GM23338 (cell line): ENCODE measurements at regions not wholly inside any gene's neighbourhood (a gene's known extent, or its start where the extent isn't known, plus 50 kb on each side); places are given as distances from the start of the nearest gene placed in this dataset.

Source experiments
- ATAC-seq: fragments of 200-7000 bp; cut with Tn5 transposase; 3 replicates; pipeline ENCODE4 v1.9.1; 2020
- DNase-seq: peaks from one replicate; pipeline ENCODE4 v3.0.0-alpha.2; 2015; ENCODE audit warnings: low spot score
- H2AFZ ChIP-seq: fragments of 200-600 bp; sonication (generic); 2 replicates; pipeline ENCODE4 v1.8.0; 2016; ENCODE audit warnings: antibody characterized with exemption, mild to moderate bottlenecking, moderate library complexity
- H3F3A ChIP-seq: fragments of 200-600 bp; sonication (generic); replicated peaks from 2 replicates; pipeline ENCODE4 v1.8.0; 2017; ENCODE audit warnings: antibody characterized with exemption, mixed run types, low read depth
- H3K27ac ChIP-seq: fragments of 200-600 bp; sonication (generic); 2 replicates; pipeline ENCODE4 v1.6.1; 2016; ENCODE audit warnings: low read depth
- H3K27me3 ChIP-seq: fragments of 200-600 bp; sonication (generic); 2 replicates; pipeline ENCODE4 v1.8.0; 2016; ENCODE audit warnings: mild to moderate bottlenecking, mixed run types, moderate library complexity; ENCODE audit not compliant: insufficient read depth
- H3K36me3 ChIP-seq: fragments of 200-600 bp; sonication (generic); 2 replicates; pipeline ENCODE4 v1.8.0; 2016; ENCODE audit warnings: mild to moderate bottlenecking; ENCODE audit not compliant: insufficient read depth
- H3K4me1 ChIP-seq: fragments of 200-600 bp; sonication (generic); 2 replicates; pipeline ENCODE4 v1.8.0; 2016; ENCODE audit warnings: mild to moderate bottlenecking, moderate library complexity; ENCODE audit not compliant: insufficient read depth
- H3K4me2 ChIP-seq: fragments of 200-600 bp; sonication (generic); 2 replicates; pipeline ENCODE4 v1.7.1; 2017; ENCODE audit warnings: mixed run types
- H3K4me3 ChIP-seq: fragments of 200-600 bp; sonication (generic); 2 replicates; pipeline ENCODE4 v1.6.1; 2016; ENCODE audit warnings: mixed run types
- H3K79me2 ChIP-seq: fragments of 200-600 bp; sonication (generic); replicated peaks from 2 replicates; pipeline ENCODE4 v1.8.0; 2017; ENCODE audit warnings: mild to moderate bottlenecking; ENCODE audit not compliant: insufficient read depth
- H3K9me2 ChIP-seq: fragments of 200-600 bp; sonication (generic); 2 replicates; pipeline ENCODE4 v1.8.0; 2017; ENCODE audit not compliant: insufficient read depth
- H4K20me1 ChIP-seq: fragments of 200-600 bp; sonication (generic); replicated peaks from 2 replicates; pipeline ENCODE4 v1.8.0; 2017; ENCODE audit warnings: mild to moderate bottlenecking; ENCODE audit not compliant: insufficient read depth
- H3K27ac Mint-ChIP-seq: 2 replicates; pipeline ENCODE4 v1.8.0; 2020; ENCODE audit warnings: inconsistent platforms, mild to moderate bottlenecking, moderate library complexity, mixed read lengths
- H3K27me3 Mint-ChIP-seq: 3 replicates; pipeline ENCODE4 v1.8.0; 2022; ENCODE audit warnings: low read depth, mild to moderate bottlenecking, moderate library complexity, mixed read lengths, inconsistent platforms; ENCODE audit not compliant: insufficient read depth, poor library complexity
- H3K36me3 Mint-ChIP-seq: 3 replicates; pipeline ENCODE4 v1.8.0; 2021; ENCODE audit warnings: low read depth, mild to moderate bottlenecking, inconsistent platforms, moderate library complexity, mixed read lengths
- H3K4me1 Mint-ChIP-seq: 3 replicates; pipeline ENCODE4 v1.8.0; 2020; ENCODE audit warnings: mild to moderate bottlenecking, inconsistent platforms, mixed read lengths
- H3K4me3 Mint-ChIP-seq: 3 replicates; pipeline ENCODE4 v1.8.0; 2021; ENCODE audit warnings: moderate library complexity, mild to moderate bottlenecking, inconsistent platforms, mixed read lengths
- H3K9me3 Mint-ChIP-seq: 3 replicates; pipeline ENCODE4 v1.8.0; 2020; ENCODE audit warnings: moderate library complexity, mild to moderate bottlenecking, inconsistent platforms, mixed read lengths
- CREB1 ChIP-seq: fragments of 250-450 bp; sonication (Bioruptor Pico); IDR thresholded peaks from 2 replicates; pipeline ENCODE4 v1.5.0; 2020; ENCODE audit warnings: low read depth, mild to moderate bottlenecking, moderate library complexity
- CTCF ChIP-seq, 2 experiments: fragments of 200-600 bp in 1 of 2; sonication (generic) in 1 of 2; conservative IDR thresholded peaks; 2 replicates each; pipeline versions ENCODE4 v1.5.1 to v1.6.1; 2016 to 2017; ENCODE audit warnings: antibody characterized with exemption in 2 of 2, low read depth in 2 of 2, mild to moderate bottlenecking in 2 of 2, moderate library complexity in 1 of 2
- ETS1 ChIP-seq: IDR thresholded peaks from 2 replicates; pipeline ENCODE4 v1.6.1; 2016; ENCODE audit warnings: antibody characterized with exemption
- EZH2 ChIP-seq: fragments of 200-600 bp; sonication (generic); IDR thresholded peaks from one replicate; pipeline ENCODE4 v1.8.0; 2017; ENCODE audit warnings: antibody characterized with exemption, mild to moderate bottlenecking, low read depth; ENCODE audit not compliant: unreplicated experiment
- EZH2phosphoT487 ChIP-seq: fragments of 200-600 bp; sonication (generic); IDR thresholded peaks from one replicate; pipeline ENCODE4 v1.8.1; 2018; ENCODE audit warnings: antibody characterized with exemption; ENCODE audit not compliant: unreplicated experiment
- JUNB ChIP-seq: IDR thresholded peaks from one replicate; pipeline ENCODE4 v1.6.1; 2016; ENCODE audit warnings: antibody characterized with exemption; ENCODE audit not compliant: unreplicated experiment
- NANOG ChIP-seq: IDR thresholded peaks from 2 replicates; pipeline ENCODE4 v1.6.1; 2016; ENCODE audit warnings: antibody characterized with exemption, borderline replicate concordance
- POLR2AphosphoS5 ChIP-seq: IDR thresholded peaks from 2 replicates; pipeline ENCODE4 v1.6.1; 2016; ENCODE audit warnings: antibody characterized with exemption, low read depth
- REST ChIP-seq: IDR thresholded peaks from one replicate; pipeline ENCODE4 v1.6.1; 2018; ENCODE audit warnings: antibody characterized with exemption; ENCODE audit not compliant: unreplicated experiment
- STAT1 ChIP-seq: IDR thresholded peaks from one replicate; pipeline ENCODE4 v1.6.1; 2016; ENCODE audit warnings: antibody characterized with exemption; ENCODE audit not compliant: unreplicated experiment
- ZNF114 ChIP-seq: fragments of 250-450 bp; sonication (Bioruptor Pico); IDR thresholded peaks from 2 replicates; pipeline ENCODE4 v1.5.0; 2020; ENCODE audit warnings: mild to moderate bottlenecking, moderate library complexity
- ZNF331 ChIP-seq: fragments of 250-450 bp; sonication (Bioruptor Pico); IDR thresholded peaks from 2 replicates; pipeline ENCODE4 v1.5.0; 2020; ENCODE audit warnings: low read depth, mild to moderate bottlenecking, moderate library complexity
- ZNF462 ChIP-seq: fragments of 250-450 bp; sonication (Bioruptor Pico); IDR thresholded peaks from 2 replicates; pipeline ENCODE4 v1.5.0; 2020; ENCODE audit warnings: mild to moderate bottlenecking, moderate library complexity

- no peaks in the 10 kb centered on the region for H3K36me3 ChIP-seq
- TF ChIP-seq ZNF462 (no peak), NANOG (no peak), ETS1 (no peak), CTCF (conservative IDR thresholded peaks at IDR 0.05; ENCODE audit: low read depth in 2 of 2) (no peak), JUNB (no peak), ZNF114 (CRISPR knock-in tag) (no peak), REST (no peak), ZNF331 (CRISPR knock-in tag) (no peak), CREB1 (CRISPR knock-in tag) (no peak), POLR2AphosphoS5 (no peak), STAT1 (no peak), EZH2phosphoT487 (no peak), EZH2 (no peak)
- no peaks in the 10 kb centered on the region for H3K36me3 Mint-ChIP-seq
Measured at GRCh38 chrX:35622040-35622439, 176.1 kb upstream of the MAGEB16 start.

More at GRCh38 chrX:35622040-35622439, 176.1 kb upstream of the MAGEB16 start:
- Mint-ChIP-seq H3K4me1 (no peaks in the 10 kb centered on the region), H3K9me3 (peaks cover 9% of the 10 kb centered on the region; the same call in 1 of the 3 replicates), H3K4me3 (no peak overlapping the region), H3K27ac (no peak overlapping the region), H3K27me3 (no peaks in the 10 kb centered on the region)
- no peaks in the 10 kb centered on the region for H4K20me1 ChIP-seq
- H3K4me1 ChIP-seq, result no peaks in the 10 kb centered on the region
- no peak overlapping the region for H2AFZ ChIP-seq
- H3K79me2 ChIP-seq, result no peaks in the 10 kb centered on the region
- H3K27me3 ChIP-seq, result no peaks in the 10 kb centered on the region
- ATAC-seq, result no peak
- H3F3A ChIP-seq, result no peaks in the 10 kb centered on the region
- H3K27ac ChIP-seq, result no peak overlapping the region
- DNase-seq, result no peak
- no peak overlapping the region for H3K4me2 ChIP-seq
- H3K4me3 ChIP-seq, result no peak overlapping the region
- H3K9me2 ChIP-seq, result no peaks in the 10 kb centered on the region
